ENCODE measurements at regions not wholly inside any gene's neighbourhood (a gene's known extent, or its start where the extent isn't known, plus 50 kb on each side); places are given as distances from the start of the nearest gene placed in this dataset.

GRCh38 chr5:89030798-89031197, 147.8 kb upstream of the MEF2C start:
- DNase-seq (ENCODE audit: low spot score), result no peak

GRCh38 chr5:89028595-89029285, 145.8 kb upstream of the MEF2C start:
- DNase-seq (ENCODE audit: low spot score), result no peak

GRCh38 chr5:89024045-89024444, 141.1 kb upstream of the MEF2C start:
- DNase-seq (ENCODE audit: low spot score), result no peak

GRCh38 chr5:89020926-89021610, 138.1 kb upstream of the MEF2C start:
- no peak for DNase-seq (ENCODE audit: low spot score)

- no peak for DNase-seq (ENCODE audit: low spot score)
These were observed 133.8 kb upstream of the MEF2C start for GRCh38 chr5:89016741-89017303.

GRCh38 chr5:89015409-89015808, 132.4 kb upstream of the MEF2C start:
- no peak for DNase-seq (ENCODE audit: low spot score)

GRCh38 chr5:89011778-89012711, 129.1 kb upstream of the MEF2C start:
- no peak for DNase-seq (ENCODE audit: low spot score)

- no peak for DNase-seq (ENCODE audit: low spot score)
These were observed 127.5 kb upstream of the MEF2C start for GRCh38 chr5:89010512-89010911.

- DNase-seq (ENCODE audit: low spot score), result no peak
These were observed 125.3 kb upstream of the MEF2C start for GRCh38 chr5:89008291-89008690.

GRCh38 chr5:89005990-89006389, 123.0 kb upstream of the MEF2C start:
- no peak for DNase-seq (ENCODE audit: low spot score)

- no peak for DNase-seq (ENCODE audit: low spot score)
These were observed 121.4 kb upstream of the MEF2C start for GRCh38 chr5:89004379-89004778.

GRCh38 chr5:89003563-89004036, 120.6 kb upstream of the MEF2C start:
- DNase-seq (ENCODE audit: low spot score), result no peak

GRCh38 chr5:88999853-89000252, 116.9 kb upstream of the MEF2C start:
- DNase-seq (ENCODE audit: low spot score), result no peak

- no peak for DNase-seq (ENCODE audit: low spot score)
These were observed 115.0 kb upstream of the MEF2C start for GRCh38 chr5:88997937-88998336.

- no peak for DNase-seq (ENCODE audit: low spot score)
These were observed 101.1 kb upstream of the MEF2C start for GRCh38 chr5:88984040-88984439.

GRCh38 chr5:88979726-88980125, 96.7 kb upstream of the MEF2C start:
- no peak for DNase-seq (ENCODE audit: low spot score)

- DNase-seq (ENCODE audit: low spot score), result no peak
These were observed 96.3 kb upstream of the MEF2C start for GRCh38 chr5:88979244-88979643.

GRCh38 chr5:88976914-88977313, 93.9 kb upstream of the MEF2C start:
- no peak for DNase-seq (ENCODE audit: low spot score)

GRCh38 chr5:88967633-88968585, 84.9 kb upstream of the MEF2C start:
- no peak for DNase-seq (ENCODE audit: low spot score)

- DNase-seq (ENCODE audit: low spot score), result no peak
These were observed 81.8 kb upstream of the MEF2C start for GRCh38 chr5:88964831-88965230.

- DNase-seq (ENCODE audit: low spot score), result no peak
These were observed 74.0 kb upstream of the MEF2C start for GRCh38 chr5:88957013-88957412.

All from AG08396 (cell line).